Gastroesophageal sphincter (tissue), 3 donors: ENCODE measurements at regions not wholly inside any gene's neighbourhood (a gene's known extent, or its start where the extent isn't known, plus 50 kb on each side); places are given as distances from the start of the nearest gene placed in this dataset.

ENCODE experiments used
- EP300 ChIP-seq: sonication (generic); formaldehyde crosslinking; IDR thresholded peaks from one replicate; pipeline ENCODE4 v1.6.1; 2017; ENCODE audit warnings: antibody characterized with exemption, mild to moderate bottlenecking
- POLR2A ChIP-seq, 2 donors: fragments of 450-650 bp; IDR thresholded peaks; one replicate each; pipeline ENCODE4 v1.6.1; 2017; ENCODE audit warnings: antibody characterized with exemption in 2 of 2, mild to moderate bottlenecking in 2 of 2, moderate library complexity in 1 of 2
- POLR2AphosphoS5 ChIP-seq: sonication (generic); formaldehyde crosslinking; IDR thresholded peaks from one replicate; pipeline ENCODE4 v1.6.1; 2017; ENCODE audit warnings: antibody characterized with exemption
- TF ChIP-seq, protein P1 (sequence below), 4 experiments: fragments of 200-600 bp in 2 of 4; fragments of 450-650 bp in 2 of 4; sonication (generic) in 1 of 4; IDR thresholded peaks; one replicate each; pipeline ENCODE4 v1.5.1; 2017 to 2019; ENCODE audit warnings: antibody characterized with exemption in 4 of 4, mild to moderate bottlenecking in 2 of 4, moderate library complexity in 2 of 4

GRCh38 chr2:221914334-221914880 is 342.3 kb upstream of the EPHA4 start:
- TF ChIP-seq POLR2AphosphoS5 (no peak), POLR2A (IDR thresholded peaks at IDR 0.05) (no peak), EP300 (no peak)
- TF ChIP-seq, protein P1, sequence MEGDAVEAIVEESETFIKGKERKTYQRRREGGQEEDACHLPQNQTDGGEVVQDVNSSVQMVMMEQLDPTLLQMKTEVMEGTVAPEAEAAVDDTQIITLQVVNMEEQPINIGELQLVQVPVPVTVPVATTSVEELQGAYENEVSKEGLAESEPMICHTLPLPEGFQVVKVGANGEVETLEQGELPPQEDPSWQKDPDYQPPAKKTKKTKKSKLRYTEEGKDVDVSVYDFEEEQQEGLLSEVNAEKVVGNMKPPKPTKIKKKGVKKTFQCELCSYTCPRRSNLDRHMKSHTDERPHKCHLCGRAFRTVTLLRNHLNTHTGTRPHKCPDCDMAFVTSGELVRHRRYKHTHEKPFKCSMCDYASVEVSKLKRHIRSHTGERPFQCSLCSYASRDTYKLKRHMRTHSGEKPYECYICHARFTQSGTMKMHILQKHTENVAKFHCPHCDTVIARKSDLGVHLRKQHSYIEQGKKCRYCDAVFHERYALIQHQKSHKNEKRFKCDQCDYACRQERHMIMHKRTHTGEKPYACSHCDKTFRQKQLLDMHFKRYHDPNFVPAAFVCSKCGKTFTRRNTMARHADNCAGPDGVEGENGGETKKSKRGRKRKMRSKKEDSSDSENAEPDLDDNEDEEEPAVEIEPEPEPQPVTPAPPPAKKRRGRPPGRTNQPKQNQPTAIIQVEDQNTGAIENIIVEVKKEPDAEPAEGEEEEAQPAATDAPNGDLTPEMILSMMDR (IDR thresholded peaks at IDR 0.05), result no peak
